ENCODE measurements at regions not wholly inside any gene's neighbourhood (a gene's known extent, or its start where the extent isn't known, plus 50 kb on each side); places are given as distances from the start of the nearest gene placed in this dataset.
A peak's percentile ranks its signal among the peaks of the same experiment; 100 is the strongest.

DNA sequence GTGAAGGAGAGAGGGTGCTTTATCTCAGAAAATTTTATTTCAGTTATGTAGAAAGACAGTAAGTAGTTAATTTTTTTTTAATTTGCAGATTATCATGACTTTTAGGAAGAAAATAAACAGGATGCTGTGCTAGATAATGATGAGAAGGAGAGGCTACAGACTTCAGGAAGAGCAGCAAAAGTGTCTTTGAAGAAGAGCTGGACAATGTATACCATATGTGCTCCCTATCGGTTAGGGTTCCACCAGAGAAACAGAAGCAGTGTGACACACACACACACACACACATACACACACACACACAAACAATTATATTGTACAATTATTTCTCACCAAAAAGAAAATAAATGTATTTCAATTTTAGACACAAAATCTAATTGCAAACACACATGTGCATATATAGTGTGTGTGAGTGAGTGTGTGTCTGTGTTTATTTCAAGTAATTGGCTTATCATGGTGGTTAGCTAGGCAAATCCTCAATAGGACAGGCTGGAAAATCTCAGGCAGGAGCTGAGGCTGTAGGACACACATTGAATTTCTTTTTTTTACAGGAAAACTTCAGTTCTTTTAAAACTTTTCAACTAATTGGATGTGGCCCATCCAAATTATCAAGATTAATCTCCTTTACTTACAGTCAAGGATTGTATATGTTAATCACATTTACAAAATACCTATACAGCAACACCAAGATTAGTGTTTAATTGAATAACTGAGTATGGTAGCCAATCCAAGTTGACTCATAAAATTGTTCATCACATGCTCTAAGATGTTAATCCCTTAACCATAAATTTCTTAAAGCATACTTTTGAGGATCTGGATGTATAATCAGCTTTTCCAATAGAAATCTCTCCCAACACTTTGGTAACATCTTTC, 235.8 kb upstream of the DCN start:
- DNase-seq, result no peak

DNA sequence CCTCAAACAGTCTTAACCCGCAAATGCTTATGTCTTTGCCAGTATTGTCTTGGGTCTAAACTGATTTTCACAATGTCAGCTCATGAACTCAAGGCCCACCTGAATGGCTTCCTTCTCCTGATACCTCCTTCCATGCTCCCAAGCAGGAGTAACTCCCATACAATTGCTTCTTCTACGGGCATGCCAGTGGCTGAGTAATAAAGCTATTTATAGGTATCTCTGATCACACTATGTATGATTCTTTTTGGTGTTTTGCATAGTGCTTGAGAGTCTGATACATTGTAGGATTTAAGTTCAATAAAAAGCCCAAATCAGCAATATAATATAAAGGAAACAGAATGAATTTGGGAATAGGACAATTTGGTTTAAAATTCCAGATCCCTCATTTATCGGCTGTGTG, 235.0 kb upstream of the DCN start:
- DNase-seq, result no peak

DNA sequence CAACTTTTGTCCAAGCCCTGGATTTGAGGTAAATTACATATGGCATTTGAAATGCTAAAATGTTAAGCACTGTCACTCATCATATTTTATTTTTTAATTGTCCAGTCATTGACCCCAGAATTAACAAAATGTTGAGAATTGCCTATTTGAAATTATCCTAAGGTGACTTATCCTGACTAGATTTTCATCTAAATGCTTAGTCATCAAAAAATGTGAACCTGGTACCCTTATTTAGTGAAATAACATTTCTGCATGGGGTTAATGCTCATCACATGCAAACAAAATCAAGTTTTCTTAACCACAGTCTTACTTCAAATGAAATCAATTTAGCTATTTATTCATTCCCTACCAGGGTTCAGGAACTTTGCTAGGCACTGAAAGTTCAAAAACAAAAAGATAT, 232.0 kb upstream of the DCN start:
- no peak for DNase-seq

DNA sequence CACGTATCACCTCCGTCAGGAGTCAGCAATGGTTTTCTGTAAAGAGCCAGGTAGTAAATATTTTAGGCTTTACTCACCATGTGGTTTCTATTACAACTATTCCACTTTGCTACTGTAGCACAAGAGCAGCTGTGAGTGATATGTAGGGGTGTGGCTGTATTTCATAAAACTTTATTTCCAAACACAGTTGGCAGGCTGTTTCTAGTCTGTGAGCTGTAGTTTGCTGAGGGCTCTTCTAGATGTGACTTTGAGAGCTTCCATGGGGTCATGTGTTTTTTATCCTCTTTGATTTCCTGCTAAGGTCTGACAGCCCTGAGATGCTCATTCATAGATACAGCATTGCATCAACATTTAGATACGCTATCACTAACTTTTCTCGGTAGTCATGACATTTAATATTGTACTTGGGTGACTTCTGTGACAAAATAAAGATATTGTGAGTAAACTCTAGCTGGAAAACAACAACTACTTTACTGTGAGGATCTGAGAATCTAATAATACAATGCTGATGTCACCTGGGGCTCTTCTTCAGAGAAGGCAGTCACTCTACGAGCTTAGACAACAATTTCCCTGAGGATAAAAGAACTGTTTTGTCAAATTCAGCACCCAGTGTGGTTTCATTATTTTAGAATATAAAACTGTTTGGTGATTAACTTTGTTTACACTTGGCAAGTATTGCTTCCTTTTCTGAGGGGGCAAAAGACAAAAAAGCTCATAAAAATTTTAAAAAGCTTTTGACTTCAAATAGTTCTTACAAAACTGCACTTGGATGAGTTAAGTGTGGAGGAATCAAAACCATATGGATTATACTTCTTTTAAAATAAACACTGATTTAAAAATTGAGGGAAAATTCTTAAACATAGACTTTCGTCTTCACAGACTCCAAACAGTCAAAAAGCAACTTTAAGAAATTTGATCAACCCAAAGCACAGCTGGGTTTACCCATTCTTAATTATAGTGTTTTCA, 231.2 kb upstream of the DCN start:
- DNase-seq, result no peak

DNA sequence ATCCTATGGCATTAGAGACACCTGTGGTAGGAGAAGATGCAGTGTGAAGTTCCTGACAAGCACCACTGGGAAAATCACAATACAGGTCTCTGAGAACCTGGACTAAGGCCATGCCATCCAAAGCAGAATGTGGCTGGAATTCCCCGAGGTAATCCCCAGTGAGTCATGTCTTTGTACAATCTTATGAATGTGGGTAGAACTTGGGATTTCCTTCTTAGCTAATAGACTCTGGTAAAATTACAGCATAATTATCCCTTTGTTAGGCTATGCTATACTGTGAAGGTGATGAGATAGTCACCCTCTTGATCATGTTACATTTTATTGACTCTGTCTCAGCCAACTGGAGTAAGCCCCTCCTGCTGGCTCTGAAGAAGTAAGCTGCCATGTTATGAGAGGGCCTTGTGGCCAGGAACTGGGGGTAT, 224.3 kb upstream of the DCN start:
- no peak for DNase-seq

DNA sequence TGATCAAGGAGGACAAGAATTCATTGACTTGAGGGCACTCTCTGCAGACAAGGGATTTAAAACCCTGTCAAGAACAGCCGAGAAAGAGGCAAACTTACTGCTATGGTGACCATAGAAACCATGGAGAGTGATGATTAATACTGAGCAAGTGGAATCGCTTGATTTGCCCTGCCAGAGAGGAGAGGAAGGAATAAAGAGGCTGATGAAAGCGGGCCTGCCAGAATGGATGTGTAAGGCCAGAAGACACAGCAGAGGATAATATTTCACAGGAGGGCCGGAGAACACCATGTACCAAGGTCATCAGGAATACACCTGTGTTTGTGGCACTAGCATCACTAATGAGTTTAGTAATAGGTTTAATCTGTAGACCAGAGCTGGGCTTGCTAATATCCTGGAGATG, 221.8 kb upstream of the DCN start:
- DNase-seq, result no peak

DNA sequence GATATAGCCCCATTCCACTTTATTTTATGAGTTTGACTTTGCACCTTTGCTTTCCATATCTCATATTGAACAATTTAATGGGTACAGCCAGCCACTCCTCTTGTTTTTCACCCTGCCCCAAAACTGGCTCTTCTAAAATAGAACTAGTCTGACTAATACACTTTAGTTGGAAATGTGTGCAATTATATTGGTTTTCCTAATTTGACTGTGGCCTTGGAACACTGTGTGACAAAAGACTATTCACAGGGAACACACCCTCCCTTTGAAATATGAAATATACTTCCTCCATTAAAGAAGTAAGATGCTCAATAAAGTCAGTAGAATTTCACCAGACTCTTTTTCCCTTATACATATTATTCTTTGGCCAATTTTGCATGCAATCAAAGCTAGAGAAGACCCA, 218.6 kb upstream of the DCN start:
- DNase-seq, result no peak

DNA sequence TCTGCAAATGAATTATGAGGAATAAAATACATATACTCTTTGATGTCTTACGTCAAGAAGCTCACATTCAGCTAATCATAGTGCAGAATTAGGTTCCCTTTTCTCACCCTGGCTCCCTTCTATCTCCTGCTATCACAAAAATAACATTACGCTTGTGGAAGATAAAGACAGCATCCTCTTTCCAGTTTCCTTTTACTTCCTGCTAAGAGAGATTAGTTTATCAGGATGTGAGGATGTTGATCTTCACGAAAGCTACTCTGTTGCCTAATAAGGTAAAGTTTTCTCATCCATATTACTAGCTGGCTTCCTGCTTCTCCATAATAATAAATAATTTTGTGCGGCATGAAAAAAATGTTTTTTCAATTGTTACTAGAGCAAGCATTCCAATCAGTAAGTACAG, 217.7 kb upstream of the DCN start:
- DNase-seq, result no peak

DNA sequence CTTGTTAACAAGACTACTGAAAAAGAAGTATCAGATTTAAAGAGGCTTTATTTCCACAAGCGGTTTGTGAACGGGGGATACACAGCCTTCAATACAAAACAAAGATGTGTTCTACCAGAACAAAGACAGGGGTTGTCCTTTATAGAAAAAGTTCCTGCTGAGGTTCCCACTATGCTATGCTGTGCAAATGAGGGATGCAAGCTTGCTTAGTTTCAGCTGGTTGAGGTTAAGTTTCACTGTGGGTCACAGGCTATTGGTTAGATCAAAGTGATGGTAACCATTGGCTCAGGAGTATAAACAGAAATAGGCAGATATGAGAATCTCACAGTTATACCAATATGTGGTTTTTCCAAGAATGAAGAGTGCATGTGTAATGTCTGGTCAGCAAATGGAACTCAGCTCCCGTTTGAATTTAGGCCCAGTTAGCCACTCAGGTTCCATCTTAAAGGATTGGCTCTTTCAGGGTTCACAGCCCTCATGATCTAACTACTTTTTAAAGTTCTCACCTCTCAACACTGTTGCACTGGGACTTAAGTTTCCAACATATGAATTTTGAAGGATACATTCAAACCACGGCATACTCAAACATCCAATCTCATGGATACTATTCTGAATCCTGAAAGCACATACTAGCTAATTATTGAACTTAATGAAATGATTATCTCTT, 215.4 kb upstream of the DCN start:
- DNase-seq, result no peak

DNA sequence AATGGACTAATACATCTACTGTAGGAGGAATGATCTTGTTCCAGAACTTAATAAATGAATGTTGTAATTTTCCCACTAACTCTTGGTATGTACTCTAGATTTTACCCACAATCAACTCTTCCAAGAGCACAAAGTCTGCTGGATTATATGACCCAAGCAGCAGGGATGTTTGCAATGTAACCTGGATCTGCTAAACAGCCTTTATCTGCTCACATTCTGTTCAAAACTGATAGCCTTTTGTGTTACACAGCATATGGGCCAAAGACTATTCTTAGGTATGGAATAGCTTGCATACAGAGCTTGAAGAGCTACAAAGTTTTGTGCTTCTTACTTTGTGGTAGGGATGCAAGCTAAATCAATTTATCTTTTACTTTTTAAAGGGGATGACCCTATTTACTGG, 213.7 kb upstream of the DCN start:
- no peak for DNase-seq

DNA sequence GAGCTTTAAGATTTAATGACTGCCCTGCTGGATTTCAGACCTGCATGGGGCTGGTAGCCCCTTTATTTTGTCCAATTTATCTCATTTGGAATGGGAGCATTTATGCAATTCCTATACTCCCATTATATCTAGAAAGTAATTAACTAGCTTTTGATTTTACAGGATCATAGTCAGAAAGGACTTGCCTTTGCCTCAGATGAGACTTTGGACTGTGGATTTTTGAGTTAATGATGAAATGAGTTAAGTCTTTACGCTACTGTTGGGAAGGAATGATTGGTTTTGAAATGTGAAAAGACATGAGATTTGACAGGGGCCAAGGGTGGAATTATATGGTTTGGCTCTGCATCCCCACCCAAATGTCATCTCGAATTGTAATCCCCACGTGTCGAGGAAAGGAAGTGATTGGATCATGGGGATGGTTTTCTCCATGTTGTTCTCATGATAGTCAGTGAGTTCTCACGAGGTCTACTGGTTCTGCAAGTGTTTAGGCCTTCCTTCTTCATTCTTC, 213.1 kb upstream of the DCN start:
- DNase-seq, result no peak

DNA sequence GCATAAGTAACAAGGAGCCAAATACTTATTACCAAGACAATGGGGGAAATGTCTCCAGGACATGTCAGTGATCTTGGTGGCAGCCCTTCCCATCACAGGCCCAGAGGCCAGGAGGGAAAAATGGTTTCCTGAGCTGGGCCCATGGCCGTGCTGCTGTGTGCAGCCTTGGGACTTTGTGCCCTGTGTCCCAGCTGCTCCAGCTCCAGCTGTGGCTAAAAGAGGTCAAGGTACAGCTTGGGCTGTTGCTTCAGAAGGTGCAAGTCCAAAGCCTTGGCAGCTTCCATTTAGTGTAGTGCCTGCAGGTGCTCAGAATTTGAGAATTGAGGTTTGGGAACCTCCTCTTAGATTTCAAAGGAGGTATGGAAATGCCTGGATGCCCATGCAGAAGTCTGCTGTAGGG, 212.3 kb upstream of the DCN start:
- no peak for DNase-seq

DNA sequence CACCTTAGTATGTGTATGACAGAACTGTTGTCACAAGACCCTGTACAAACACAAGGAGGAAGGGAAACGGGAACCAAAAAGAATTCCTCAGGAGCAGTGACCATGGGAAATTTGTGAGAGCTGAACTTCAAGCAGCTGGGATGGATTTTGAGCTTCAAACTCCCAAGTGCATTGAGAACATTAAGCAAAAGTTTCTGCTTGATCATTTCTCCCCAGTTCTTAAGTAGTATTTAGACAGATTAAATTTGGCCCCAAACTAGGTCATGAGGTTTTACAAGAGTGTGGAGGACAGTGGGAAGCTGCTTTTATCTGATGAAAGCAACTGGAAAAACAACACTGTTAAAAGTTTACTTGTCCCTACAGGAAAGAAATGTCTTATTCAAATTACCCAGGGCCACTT, 206.0 kb upstream of the DCN start:
- DNase-seq, result no peak

DNA sequence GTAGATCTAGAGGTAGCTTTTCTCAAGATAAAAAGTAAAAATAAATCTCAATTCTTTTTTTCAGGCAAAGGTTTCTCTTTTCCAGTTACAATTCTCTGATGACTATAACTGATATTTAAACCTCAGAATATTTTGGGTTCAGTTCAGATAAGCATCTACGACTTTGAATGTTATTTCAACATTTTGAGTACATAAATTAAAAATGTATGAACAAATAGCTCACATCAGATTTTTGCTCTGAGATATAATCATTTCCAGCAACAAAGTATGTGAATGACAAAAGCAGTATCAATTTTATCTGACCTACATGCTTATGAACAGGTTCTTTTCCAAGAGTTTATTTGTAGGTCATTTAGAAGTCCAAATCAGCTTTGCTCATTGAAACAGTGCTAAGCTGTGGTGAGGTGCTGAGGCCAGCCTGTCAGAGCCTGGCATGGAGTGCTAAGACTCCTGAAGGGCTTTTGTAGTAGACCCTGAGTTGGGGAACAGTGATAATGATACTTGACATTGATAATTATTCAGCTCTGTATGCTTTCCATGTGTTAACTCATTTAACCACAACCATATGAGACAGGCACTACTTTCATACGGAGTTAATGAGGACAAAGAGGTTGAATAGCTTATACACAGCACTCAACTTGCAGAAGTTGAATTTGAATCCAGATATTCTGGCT, 205.0 kb upstream of the DCN start:
- DNase-seq, result no peak

DNA sequence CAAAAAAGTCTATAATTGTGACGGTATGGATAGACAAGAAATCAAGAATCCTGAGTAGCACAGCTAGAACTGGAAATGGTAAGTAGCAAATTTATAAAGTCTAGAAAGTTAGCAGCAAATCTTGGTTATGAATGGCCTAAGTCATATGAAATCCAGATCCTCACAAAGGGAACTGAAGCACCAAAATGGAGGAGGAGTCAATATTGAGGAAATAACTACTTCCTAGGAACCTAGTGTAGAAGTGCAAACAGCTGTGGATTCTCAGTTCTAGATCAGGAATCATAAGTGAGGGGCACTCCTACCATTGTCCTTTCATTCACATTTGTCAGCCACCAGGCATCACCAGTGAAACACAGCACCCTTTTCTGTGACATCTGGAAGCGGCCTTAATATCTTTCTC, 202.2 kb upstream of the DCN start:
- no peak for DNase-seq

DNA sequence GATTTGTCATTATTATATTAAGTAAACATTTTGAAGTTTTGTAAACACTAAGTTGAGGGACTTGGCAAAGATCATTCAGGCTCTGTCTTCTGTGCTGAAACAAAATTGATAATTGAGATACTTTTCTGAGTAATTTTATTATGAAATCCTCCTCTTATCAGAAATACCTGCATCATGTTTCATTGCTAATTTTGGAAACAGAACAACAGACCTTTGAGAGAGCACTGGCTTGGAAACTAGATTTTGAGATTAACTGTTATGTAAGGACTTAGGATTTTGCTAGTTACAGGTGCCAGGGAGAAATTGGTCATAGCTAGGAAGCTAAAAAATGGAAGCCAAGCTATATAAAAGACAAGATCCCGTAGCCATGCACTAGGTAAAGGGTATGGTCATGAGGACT, 201.7 kb upstream of the DCN start:
- DNase-seq, result no peak

DNA sequence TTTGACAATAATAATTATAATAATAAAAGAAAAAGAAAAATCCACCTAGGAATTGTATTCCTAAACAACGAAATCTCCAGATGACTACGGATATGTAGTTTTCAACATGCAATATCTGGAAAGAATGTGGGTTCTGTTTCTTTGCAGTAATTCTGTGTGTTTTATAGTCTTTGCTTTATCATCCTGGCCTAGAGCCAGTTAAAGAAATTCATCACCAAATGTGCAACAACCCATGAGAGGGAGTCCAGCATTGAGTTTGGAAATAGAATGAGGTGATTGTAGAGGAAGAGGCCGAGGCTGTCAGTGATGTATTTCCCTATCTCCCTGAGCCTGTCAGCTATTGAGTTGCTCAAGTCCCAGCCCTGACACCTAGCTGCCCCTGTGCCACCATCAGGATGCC, 200.5 kb upstream of the DCN start:
- no peak for DNase-seq

DNA sequence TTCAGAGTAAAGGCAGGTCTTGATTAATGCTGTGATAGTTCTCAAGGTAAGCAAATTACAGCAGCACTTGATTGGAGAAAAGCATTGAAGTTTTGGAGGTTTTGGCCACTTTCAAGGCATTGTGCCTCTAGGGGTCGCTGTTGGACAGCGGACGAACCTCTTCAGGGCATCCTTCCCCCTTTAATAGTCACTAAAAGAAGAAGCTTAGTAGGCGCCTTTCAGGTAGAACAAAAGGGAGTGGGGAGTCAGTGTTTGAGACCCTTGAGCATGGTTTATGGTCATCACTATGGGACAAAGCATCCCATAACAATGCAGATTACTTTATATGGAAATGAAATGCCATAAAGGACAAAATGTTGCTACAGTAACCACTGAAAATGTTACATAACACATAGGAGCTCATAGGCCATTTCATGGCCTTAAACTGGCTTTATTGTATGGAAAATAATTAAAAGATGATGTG, 199.5 kb upstream of the DCN start:
- peak; percentile 90 to 91 for DNase-seq

DNA sequence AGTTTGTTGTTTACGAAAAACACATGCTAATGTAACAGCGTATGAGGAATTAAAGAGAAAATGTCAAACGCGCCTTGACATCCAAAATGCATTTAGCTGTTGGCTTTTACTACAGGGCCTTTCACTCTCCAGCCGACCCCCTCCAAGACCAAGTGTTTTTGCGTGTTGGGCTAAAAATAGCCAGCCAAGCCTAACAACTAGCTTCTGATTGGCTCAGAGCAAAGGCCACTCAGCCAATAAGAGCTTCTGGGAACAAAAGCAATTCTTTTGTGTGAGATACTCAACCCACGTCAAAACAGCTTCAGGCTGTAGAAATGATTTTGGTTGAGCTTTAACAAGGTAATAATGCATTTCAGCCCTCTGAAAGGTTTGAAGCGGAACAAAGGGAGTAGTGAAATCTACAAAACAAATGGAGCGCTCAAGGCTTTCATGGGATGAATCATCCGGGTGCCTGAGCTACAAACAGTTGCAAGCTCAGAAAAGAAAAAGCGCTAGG, 198.7 kb upstream of the DCN start:
- no peak for DNase-seq

DNA sequence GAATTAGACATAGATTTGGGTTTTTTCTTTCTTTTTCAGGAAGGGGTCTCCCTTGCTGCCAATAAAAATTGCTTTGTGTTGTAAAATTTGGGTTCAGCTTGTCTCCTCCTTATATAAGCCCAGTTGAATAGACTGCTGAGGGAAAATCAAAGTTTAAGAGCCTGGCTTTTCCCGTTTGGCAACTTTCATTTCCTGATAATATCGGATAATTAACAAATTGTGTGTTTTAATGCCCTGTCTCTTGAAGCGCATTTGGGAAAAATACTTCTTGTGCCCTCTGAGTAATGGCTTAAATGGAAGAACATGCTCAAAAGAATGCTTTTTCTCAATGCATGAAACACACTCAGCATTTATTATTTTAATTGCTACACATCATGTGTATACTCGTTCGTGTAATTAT, 198.0 kb upstream of the DCN start:
- DNase-seq, result no peak

DNA sequence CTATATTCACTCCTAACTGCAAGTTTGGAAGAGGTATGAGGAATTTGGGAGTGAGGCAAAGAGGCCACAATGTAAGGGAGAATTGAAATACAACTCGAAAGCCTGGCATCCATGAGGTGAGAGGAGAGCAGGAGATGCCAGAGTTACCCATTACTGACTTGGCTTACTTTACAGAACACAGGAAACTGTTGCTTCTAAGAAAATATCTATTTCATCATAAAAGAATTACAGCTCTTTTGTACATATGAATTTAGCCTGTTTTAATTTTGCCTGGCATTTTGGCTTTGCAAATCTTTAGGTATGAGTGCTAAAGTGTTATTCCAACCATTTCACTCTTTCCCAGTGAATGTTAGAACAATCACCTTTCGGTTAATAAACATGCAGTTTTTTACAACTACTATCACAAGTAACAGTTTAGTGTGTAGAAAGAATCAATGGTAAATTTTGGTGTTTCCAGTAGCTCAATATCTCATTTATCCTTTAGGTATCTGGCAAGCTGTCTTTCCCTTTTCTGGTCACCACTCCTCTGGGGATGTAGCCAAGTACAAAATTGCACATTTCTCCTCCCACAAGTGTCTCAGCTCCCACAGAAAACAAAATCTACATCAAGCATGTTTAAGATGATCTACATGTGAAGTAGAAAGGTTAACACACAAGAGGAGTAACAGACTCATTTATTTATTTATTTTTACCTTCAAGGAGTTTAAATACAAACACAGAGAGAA, 196.6 kb upstream of the DCN start:
- no peak for DNase-seq

DNA sequence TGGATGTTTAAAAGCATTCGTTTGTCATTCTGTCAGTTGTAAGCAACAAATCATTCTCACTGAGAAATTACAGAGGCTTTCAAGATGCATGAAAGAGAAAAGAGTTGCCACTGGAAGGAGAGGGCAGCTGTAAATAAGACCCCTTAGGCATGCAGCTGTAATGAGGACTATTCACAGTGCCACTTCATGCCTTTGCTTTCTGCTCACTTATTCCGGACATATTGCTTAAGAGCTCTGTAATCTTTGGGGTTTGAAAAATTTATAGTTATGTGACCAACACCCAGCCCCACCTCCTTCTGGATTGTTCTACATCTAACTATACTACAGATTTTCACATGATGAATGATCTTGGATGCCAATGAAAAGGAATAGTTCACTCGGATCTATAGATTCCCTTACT, 194.8 kb upstream of the DCN start:
- DNase-seq, result no peak

All from stimulated activated CD4-positive, alpha-beta T cell treated with anti-CD3 and anti-CD28 coated beads, Interleukin-2, amount 100 ng/mL, for 48 hours (primary cell).